NB4 (cell line): ENCODE measurements at regions not wholly inside any gene's neighbourhood (a gene's known extent, or its start where the extent isn't known, plus 50 kb on each side); places are given as distances from the start of the nearest gene placed in this dataset.

Source experiments
- POLR2A ChIP-seq: IDR thresholded peaks from 2 replicates; pipeline ENCODE4 v1.6.1; 2011; ENCODE audit warnings: mild to moderate bottlenecking; ENCODE audit not compliant: insufficient read length; ENCODE audit errors: extremely low read depth
- TF ChIP-seq, protein P1 (sequence below): IDR thresholded peaks from one replicate; pipeline ENCODE4 v1.5.1; 2012; ENCODE audit warnings: low read depth, low read length
- TF ChIP-seq, protein P2 (sequence below): IDR thresholded peaks from 2 replicates; pipeline ENCODE4 v1.6.1; 2011; ENCODE audit warnings: low read depth, low read length

DNA sequence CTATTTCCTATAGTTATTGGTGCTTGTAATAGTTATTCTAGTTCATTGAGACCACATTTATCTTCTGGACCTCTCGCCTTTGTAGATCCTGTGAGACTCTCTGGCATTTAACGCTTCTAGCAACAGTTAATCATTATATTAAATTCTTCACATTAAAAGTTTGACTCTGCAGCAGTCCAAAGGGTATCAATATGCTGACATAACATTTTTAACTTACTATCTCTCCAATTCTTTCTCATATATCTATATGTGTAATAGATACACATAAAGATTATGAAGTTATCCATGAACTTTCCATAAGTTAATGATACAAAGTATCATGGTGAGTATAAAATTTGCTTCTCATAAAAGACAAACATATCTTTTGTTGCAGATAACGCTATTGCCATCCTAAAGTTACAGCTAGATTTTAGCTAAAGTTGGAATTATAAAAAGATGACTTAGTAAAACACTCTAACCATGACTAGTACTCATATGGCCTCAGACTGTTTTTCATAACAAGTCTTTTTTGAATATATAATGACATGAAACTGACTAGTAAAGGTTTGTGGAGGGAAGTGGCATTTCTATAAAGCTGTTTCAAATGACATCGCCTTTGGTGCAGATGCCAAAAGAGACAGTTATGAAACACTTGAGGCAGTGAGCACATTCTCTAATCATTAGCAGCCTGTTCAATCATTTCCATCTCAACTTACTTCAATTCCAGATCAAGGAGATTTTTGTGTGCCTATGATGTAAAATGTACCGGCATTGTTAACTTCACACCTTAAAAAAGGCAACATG lies 379.3 kb upstream of the CBLB start:
- TF ChIP-seq POLR2A: no peak
- TF ChIP-seq, protein P1, sequence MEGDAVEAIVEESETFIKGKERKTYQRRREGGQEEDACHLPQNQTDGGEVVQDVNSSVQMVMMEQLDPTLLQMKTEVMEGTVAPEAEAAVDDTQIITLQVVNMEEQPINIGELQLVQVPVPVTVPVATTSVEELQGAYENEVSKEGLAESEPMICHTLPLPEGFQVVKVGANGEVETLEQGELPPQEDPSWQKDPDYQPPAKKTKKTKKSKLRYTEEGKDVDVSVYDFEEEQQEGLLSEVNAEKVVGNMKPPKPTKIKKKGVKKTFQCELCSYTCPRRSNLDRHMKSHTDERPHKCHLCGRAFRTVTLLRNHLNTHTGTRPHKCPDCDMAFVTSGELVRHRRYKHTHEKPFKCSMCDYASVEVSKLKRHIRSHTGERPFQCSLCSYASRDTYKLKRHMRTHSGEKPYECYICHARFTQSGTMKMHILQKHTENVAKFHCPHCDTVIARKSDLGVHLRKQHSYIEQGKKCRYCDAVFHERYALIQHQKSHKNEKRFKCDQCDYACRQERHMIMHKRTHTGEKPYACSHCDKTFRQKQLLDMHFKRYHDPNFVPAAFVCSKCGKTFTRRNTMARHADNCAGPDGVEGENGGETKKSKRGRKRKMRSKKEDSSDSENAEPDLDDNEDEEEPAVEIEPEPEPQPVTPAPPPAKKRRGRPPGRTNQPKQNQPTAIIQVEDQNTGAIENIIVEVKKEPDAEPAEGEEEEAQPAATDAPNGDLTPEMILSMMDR: no peak
- TF ChIP-seq, protein P2, sequence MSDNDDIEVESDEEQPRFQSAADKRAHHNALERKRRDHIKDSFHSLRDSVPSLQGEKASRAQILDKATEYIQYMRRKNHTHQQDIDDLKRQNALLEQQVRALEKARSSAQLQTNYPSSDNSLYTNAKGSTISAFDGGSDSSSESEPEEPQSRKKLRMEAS: no peak
